ENCODE measurements at regions not wholly inside any gene's neighbourhood (a gene's known extent, or its start where the extent isn't known, plus 50 kb on each side); places are given as distances from the start of the nearest gene placed in this dataset.

DNA sequence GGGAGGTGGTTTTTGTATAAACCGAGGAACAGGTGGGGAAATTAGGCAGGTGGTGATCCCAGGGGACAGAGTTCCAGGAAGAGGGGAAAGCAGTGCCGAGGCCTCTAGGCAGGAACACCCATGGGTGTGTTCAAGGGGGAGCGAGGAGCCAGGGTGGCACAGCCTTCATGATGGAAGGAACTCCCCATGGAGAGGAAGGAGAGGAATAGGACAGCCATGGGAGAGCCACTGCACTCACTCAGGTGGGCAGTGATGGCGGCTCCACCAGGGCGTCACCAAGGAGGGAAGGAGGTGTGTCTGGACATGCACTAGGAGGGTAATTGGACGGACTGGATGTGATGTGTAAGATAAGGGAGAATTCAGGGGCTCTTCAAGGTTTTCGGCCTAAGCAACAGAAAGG lies 98.2 kb downstream of the THBS2 start:
- H3K9me3 ChIP-seq (ENCODE audit: low read depth): peaks cover 6% of the 10 kb centered on the region
- no peak overlapping the region for H3K27ac ChIP-seq
- no peaks in the 10 kb centered on the region for H3K4me1 ChIP-seq
- peaks cover 2% of the 10 kb centered on the region for H3K9me3 Mint-ChIP-seq
- no peak for TF ChIP-seq EZH2 (IDR thresholded peaks at IDR 0.05)
- TF ChIP-seq EZH2phosphoT487 (IDR thresholded peaks at IDR 0.05): no peak
- TF ChIP-seq, protein P1, sequence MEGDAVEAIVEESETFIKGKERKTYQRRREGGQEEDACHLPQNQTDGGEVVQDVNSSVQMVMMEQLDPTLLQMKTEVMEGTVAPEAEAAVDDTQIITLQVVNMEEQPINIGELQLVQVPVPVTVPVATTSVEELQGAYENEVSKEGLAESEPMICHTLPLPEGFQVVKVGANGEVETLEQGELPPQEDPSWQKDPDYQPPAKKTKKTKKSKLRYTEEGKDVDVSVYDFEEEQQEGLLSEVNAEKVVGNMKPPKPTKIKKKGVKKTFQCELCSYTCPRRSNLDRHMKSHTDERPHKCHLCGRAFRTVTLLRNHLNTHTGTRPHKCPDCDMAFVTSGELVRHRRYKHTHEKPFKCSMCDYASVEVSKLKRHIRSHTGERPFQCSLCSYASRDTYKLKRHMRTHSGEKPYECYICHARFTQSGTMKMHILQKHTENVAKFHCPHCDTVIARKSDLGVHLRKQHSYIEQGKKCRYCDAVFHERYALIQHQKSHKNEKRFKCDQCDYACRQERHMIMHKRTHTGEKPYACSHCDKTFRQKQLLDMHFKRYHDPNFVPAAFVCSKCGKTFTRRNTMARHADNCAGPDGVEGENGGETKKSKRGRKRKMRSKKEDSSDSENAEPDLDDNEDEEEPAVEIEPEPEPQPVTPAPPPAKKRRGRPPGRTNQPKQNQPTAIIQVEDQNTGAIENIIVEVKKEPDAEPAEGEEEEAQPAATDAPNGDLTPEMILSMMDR (IDR thresholded peaks at IDR 0.05): no peak
- H3K27me3 Mint-ChIP-seq (ENCODE audit: insufficient read depth, low read depth): peaks cover 4% of the 10 kb centered on the region
- H3K4me1 Mint-ChIP-seq: peaks cover 16% of the 10 kb centered on the region
- no peak overlapping the region for H3K27ac Mint-ChIP-seq
- no peaks in the 10 kb centered on the region for H3K36me3 Mint-ChIP-seq
- H2AFZ ChIP-seq (replicated peaks): no peak overlapping the region
- H3K79me2 ChIP-seq (ENCODE audit: low read depth): no peaks in the 10 kb centered on the region
- no peak overlapping the region for H3K4me3 ChIP-seq
- no peaks in the 10 kb centered on the region for H4K20me1 ChIP-seq (ENCODE audit: low read depth)
- DNase-seq (ENCODE audit: low spot score): no peak
- H3F3A ChIP-seq (ENCODE audit: low read depth): no peaks in the 10 kb centered on the region
- H3K4me2 ChIP-seq: no peak overlapping the region
- H3K27me3 ChIP-seq: no peaks in the 10 kb centered on the region
- H3K36me3 ChIP-seq: no peaks in the 10 kb centered on the region
- H3K9ac ChIP-seq: no peak overlapping the region
- H3K4me3 Mint-ChIP-seq: no peak overlapping the region

DNA sequence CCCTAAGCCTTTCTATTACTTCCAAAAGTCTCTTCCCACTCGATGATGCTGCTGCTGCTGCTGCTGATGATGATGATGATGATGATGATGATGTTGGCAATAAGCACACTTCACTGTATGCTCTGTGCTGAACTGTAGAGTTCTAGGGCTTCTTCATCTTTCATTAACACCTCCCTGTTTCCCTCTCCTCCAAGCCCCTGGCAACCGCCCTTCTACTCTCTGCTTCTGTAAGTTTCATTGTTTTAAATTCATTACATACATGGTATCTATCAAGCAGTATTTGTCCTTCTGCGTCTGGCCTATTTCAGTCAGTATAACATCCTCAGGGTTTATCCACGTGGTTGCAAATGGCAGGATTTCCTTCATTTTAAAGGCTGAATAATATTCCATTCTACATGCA lies 100.2 kb downstream of the THBS2 start:
- Mint-ChIP-seq H3K4me3 (no peak overlapping the region), H3K9me3 (peaks cover 14% of the 10 kb centered on the region), H3K27ac (no peak overlapping the region), H3K4me1 (peaks cover 12% of the 10 kb centered on the region), H3K27me3 (ENCODE audit: insufficient read depth, low read depth) (peaks cover 4% of the 10 kb centered on the region), H3K36me3 (no peaks in the 10 kb centered on the region)
- H3K27me3 ChIP-seq: no peaks in the 10 kb centered on the region
- H3K27ac ChIP-seq: no peak overlapping the region
- no peak for DNase-seq (ENCODE audit: low spot score)
- H3K4me2 ChIP-seq: no peak overlapping the region
- H3F3A ChIP-seq (ENCODE audit: low read depth): no peaks in the 10 kb centered on the region
- peaks cover 16% of the 10 kb centered on the region for H3K9me3 ChIP-seq (ENCODE audit: low read depth)
- H3K9ac ChIP-seq: no peak overlapping the region
- H2AFZ ChIP-seq (replicated peaks): no peak overlapping the region
- no peaks in the 10 kb centered on the region for H3K4me1 ChIP-seq
- H3K4me3 ChIP-seq: no peak overlapping the region
- TF ChIP-seq EZH2 (IDR thresholded peaks at IDR 0.05): no peak
- no peaks in the 10 kb centered on the region for H3K79me2 ChIP-seq (ENCODE audit: low read depth)
- no peaks in the 10 kb centered on the region for H3K36me3 ChIP-seq
- no peaks in the 10 kb centered on the region for H4K20me1 ChIP-seq (ENCODE audit: low read depth)

DNA sequence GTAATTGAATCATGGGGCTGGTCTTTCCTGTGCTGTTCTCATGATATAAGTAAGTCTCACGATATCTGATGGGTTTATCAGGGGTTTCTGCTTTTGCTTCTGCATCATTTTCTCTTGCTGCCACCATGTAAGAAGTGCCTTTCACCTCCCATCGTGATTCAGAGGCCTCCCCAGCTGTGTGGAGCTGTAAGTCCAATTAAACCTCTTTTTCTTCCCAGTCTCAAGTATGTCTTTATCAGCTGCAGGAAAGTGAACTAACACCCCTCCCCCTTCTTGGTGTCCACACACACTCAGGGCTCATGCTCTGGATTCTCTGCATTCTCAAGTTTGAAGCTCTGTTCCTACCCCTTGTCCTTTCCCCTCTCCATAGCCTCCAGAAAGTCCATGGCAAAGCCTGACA lies 107.1 kb downstream of the THBS2 start:
- H3K27ac Mint-ChIP-seq: no peak overlapping the region
- no peak overlapping the region for H3K27ac ChIP-seq
- no peaks in the 10 kb centered on the region for H3K27me3 ChIP-seq

DNA sequence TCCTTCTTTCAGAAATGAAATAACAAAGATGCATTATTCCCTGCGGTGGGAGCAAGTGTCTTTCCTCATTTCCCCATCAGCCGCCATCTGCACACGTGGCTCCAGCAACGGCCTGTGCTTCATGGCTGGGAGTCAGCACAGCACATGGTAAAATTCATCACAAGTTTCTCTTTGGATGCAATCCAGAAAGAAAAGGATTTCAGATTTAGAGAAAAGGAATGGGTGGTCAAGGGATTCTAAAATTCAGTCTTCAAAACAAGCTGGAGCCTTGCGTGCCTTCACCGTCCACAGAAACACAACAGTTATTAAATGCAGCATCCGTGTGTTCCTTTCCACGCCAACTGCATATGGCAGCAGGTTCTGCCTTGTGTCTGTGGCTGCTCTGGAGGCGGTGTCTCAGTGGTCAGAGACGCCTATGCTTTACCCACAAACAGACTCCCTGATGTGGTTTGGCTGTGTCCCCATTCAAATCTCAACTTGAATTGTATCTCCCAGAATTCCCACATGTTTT lies 107.6 kb downstream of the THBS2 start:
- Histone ChIP-seq H3K9me3 (ENCODE audit: low read depth) (peaks cover 16% of the 10 kb centered on the region), H3K36me3 (no peaks in the 10 kb centered on the region), H3K9ac (no peak overlapping the region), H4K20me1 (ENCODE audit: low read depth) (no peaks in the 10 kb centered on the region), H3K79me2 (ENCODE audit: low read depth) (no peaks in the 10 kb centered on the region), H3K4me3 (no peak overlapping the region), H3K27ac (no peak overlapping the region), H3K4me2 (no peak overlapping the region), H2AFZ (replicated peaks) (no peak overlapping the region), H3K4me1 (no peaks in the 10 kb centered on the region), H3K27me3 (no peaks in the 10 kb centered on the region), H3F3A (ENCODE audit: low read depth) (no peaks in the 10 kb centered on the region)
- Mint-ChIP-seq H3K9me3 (peaks cover 16% of the 10 kb centered on the region), H3K4me3 (no peak overlapping the region), H3K4me1 (no peaks in the 10 kb centered on the region), H3K27me3 (ENCODE audit: insufficient read depth, low read depth) (peaks cover 2% of the 10 kb centered on the region), H3K27ac (no peak overlapping the region), H3K36me3 (no peaks in the 10 kb centered on the region)
- TF ChIP-seq EZH2phosphoT487 (IDR thresholded peaks at IDR 0.05): no peak
- TF ChIP-seq, protein P1 (IDR thresholded peaks at IDR 0.05): no peak
- TF ChIP-seq EZH2 (IDR thresholded peaks at IDR 0.05): no peak
- DNase-seq (ENCODE audit: low spot score): no peak

More for the DNA sequence above, 107.1 kb downstream of the THBS2 start:
- peaks cover 16% of the 10 kb centered on the region for H3K9me3 ChIP-seq (ENCODE audit: low read depth)
- Mint-ChIP-seq H3K4me1 (no peaks in the 10 kb centered on the region), H3K4me3 (no peak overlapping the region), H3K36me3 (no peaks in the 10 kb centered on the region), H3K27me3 (ENCODE audit: insufficient read depth, low read depth) (peaks cover 2% of the 10 kb centered on the region), H3K9me3 (peaks cover 18% of the 10 kb centered on the region)
- no peaks in the 10 kb centered on the region for H3K4me1 ChIP-seq
- no peaks in the 10 kb centered on the region for H3F3A ChIP-seq (ENCODE audit: low read depth)
- no peak overlapping the region for H3K4me3 ChIP-seq
- no peaks in the 10 kb centered on the region for H3K79me2 ChIP-seq (ENCODE audit: low read depth)
- no peaks in the 10 kb centered on the region for H4K20me1 ChIP-seq (ENCODE audit: low read depth)
- H2AFZ ChIP-seq (replicated peaks): no peak overlapping the region
- no peak for DNase-seq (ENCODE audit: low spot score)
- H3K36me3 ChIP-seq: no peaks in the 10 kb centered on the region
- no peak overlapping the region for H3K9ac ChIP-seq
- no peak overlapping the region for H3K4me2 ChIP-seq
- TF ChIP-seq, protein P1 (IDR thresholded peaks at IDR 0.05): no peak
- TF ChIP-seq EZH2phosphoT487 (IDR thresholded peaks at IDR 0.05): no peak
